PFSK-1 (cell line): ENCODE measurements at regions not wholly inside any gene's neighbourhood (a gene's known extent, or its start where the extent isn't known, plus 50 kb on each side); places are given as distances from the start of the nearest gene placed in this dataset.

Experiments used
- FOXP2 ChIP-seq: optimal IDR thresholded peaks from 2 replicates; pipeline ENCODE3; 2011; ENCODE audit warnings: borderline replicate concordance, control low read depth, inconsistent platforms; ENCODE audit not compliant: insufficient read depth; ENCODE audit errors: extremely low read length, extremely low read depth
- POLR2AphosphoS5 ChIP-seq: IDR thresholded peaks from 2 replicates; pipeline ENCODE4 v1.6.1; 2012; ENCODE audit warnings: low read depth, mild to moderate bottlenecking, control low read depth, low read length, moderate library complexity
- SIN3A ChIP-seq: IDR thresholded peaks from 2 replicates; pipeline ENCODE4 v1.6.1; 2012; ENCODE audit warnings: mild to moderate bottlenecking, low read length, moderate library complexity, borderline replicate concordance; ENCODE audit not compliant: insufficient read depth
- TAF1 ChIP-seq: IDR thresholded peaks from 2 replicates; pipeline ENCODE4 v1.6.1; 2012; ENCODE audit warnings: low read length, control low read depth, borderline replicate concordance; ENCODE audit not compliant: insufficient read depth
- TF ChIP-seq, protein P1 (sequence below), 2 experiments: IDR thresholded peaks; 2 replicates each; pipeline versions ENCODE4 v1.6.1 to v1.8.0; 2011 to 2012; ENCODE audit warnings: low read depth in 2 of 2, low read length in 2 of 2, control low read depth in 1 of 2, inconsistent platforms in 1 of 2, mild to moderate bottlenecking in 1 of 2, moderate library complexity in 1 of 2; ENCODE audit not compliant: insufficient read depth in 1 of 2

DNA sequence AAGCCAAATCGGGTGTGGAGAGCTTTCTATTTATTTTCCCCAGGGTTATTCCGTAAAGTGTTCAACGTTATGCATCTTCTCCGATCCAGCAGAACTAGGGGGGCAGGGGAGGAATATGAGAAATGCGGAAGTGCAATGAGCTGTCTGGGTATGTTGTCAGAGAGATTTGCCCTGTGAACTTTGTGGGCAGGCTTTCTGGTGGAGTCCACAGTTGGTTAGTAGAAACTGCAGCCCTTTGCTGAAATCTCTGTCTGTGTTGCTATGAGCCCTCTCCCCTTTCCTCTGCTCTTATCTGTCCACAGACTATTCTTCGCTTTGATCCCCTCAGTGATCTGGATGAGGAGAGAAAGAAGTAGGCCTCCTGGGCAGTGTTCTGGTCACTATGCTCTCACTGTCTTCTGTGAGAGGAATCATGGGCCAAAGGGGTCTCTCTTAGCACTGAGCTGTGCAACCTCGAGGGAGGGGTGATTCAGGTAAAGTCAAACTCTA is 158.9 kb upstream of the FUT9 start:
- no peak for TF ChIP-seq SIN3A
- no peak for TF ChIP-seq TAF1
- no peak for TF ChIP-seq FOXP2
- no peak for TF ChIP-seq POLR2AphosphoS5
- TF ChIP-seq, protein P1, sequence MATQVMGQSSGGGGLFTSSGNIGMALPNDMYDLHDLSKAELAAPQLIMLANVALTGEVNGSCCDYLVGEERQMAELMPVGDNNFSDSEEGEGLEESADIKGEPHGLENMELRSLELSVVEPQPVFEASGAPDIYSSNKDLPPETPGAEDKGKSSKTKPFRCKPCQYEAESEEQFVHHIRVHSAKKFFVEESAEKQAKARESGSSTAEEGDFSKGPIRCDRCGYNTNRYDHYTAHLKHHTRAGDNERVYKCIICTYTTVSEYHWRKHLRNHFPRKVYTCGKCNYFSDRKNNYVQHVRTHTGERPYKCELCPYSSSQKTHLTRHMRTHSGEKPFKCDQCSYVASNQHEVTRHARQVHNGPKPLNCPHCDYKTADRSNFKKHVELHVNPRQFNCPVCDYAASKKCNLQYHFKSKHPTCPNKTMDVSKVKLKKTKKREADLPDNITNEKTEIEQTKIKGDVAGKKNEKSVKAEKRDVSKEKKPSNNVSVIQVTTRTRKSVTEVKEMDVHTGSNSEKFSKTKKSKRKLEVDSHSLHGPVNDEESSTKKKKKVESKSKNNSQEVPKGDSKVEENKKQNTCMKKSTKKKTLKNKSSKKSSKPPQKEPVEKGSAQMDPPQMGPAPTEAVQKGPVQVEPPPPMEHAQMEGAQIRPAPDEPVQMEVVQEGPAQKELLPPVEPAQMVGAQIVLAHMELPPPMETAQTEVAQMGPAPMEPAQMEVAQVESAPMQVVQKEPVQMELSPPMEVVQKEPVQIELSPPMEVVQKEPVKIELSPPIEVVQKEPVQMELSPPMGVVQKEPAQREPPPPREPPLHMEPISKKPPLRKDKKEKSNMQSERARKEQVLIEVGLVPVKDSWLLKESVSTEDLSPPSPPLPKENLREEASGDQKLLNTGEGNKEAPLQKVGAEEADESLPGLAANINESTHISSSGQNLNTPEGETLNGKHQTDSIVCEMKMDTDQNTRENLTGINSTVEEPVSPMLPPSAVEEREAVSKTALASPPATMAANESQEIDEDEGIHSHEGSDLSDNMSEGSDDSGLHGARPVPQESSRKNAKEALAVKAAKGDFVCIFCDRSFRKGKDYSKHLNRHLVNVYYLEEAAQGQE (IDR thresholded peaks at IDR 0.05; ENCODE audit: insufficient read depth in 1 of 2, low read depth in 2 of 2, low read length in 2 of 2), result no peak

DNA sequence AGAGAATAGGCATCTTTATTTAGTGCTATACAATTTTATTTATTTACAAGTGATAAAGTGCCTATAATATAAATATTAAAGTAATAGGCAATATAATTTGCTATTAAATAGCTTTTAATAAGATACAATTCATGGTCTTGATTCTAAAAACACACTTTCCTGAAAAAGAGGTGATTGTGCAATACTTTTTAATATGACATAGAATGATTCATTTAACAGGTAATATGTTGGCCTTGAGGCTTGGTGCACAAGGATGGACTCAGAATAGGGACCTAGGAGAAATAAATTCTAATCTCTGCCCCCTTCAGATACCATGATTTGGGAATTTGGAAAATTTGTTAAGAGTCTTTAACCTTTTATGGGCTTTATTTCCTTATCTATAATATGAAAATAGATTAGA is 149.9 kb upstream of the FUT9 start:
- TF ChIP-seq SIN3A, result no peak
- no peak for TF ChIP-seq POLR2AphosphoS5
- TF ChIP-seq TAF1, result no peak
- no peak for TF ChIP-seq FOXP2
- TF ChIP-seq, protein P1 (IDR thresholded peaks at IDR 0.05; ENCODE audit: insufficient read depth in 1 of 2, low read depth in 2 of 2, low read length in 2 of 2), result no peak

DNA sequence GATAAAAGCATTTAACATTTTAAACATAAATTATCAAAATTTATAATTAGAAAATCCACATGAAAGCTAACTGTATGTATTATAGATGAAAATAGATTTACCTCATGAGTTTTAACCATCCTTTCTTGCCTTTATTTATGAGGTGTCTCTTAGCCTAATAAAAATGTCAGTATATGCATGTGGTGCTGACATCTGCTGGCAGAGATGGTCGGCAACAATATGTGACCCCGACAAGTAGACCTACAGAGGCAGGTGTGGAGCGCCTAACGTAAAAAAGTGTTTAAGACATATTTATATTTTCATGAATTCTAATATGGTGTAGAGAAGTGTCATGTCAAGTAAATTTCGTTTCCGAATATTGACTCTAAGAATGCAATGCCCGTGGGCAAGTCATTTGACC is 149.0 kb upstream of the FUT9 start:
- no peak for TF ChIP-seq FOXP2
- TF ChIP-seq TAF1, result no peak
- TF ChIP-seq POLR2AphosphoS5, result no peak
- TF ChIP-seq, protein P1 (IDR thresholded peaks at IDR 0.05; ENCODE audit: insufficient read depth in 1 of 2, low read depth in 2 of 2, low read length in 2 of 2), result no peak
- TF ChIP-seq SIN3A, result no peak

DNA sequence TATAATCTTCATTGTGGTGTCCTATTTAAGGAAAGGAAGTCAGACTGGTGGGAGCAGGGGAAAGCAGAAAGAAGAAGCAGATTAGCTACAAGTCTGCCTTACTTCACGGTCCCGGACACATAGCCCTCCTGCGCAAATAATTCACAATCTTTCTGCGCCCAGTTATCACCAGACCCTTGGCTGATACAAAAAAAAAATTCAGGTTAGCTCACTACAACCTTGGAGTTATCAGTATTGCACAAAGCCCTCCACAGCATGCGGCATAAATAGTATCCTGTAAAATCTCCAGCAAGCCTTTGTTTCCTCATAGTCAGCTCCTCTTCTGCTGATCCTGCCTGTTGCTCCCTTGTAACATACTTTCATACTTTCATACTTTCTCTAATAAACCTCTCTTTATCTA is 148.6 kb upstream of the FUT9 start:
- no peak for TF ChIP-seq FOXP2

DNA sequence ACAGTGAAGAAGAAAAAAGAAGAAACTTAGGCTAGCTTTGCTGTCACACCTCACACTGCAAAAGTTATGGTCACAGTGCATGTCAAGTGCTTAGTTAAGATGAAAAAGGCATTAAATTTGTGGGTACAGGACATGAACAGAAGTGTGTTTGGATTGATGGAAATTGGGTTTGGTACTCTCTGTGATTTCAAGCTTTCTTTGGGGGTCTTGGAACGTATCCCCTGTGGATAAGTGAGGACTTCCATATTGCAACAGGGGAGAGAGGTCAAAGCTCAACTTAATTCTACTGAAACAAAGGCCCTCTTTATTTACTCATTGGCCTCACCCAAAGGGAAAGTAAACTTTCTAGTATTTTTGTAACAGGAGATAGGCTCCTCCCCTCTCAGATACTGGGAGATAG is 138.3 kb upstream of the FUT9 start:
- TF ChIP-seq FOXP2 (no peak), POLR2AphosphoS5 (no peak), TAF1 (no peak), SIN3A (no peak)
- TF ChIP-seq, protein P1 (IDR thresholded peaks at IDR 0.05; ENCODE audit: insufficient read depth in 1 of 2, low read depth in 2 of 2, low read length in 2 of 2), result no peak
